ENCODE measurements at regions not wholly inside any gene's neighbourhood (a gene's known extent, or its start where the extent isn't known, plus 50 kb on each side); places are given as distances from the start of the nearest gene placed in this dataset.
"Not testable (repeated sequence)": the region's sequence is repeated elsewhere in the genome, so short reads cannot be mapped to it uniquely, and the experiment has no call there.

- not testable (repeated sequence) for TF ChIP-seq POLR2AphosphoS5, EP300, CTCF, POLR2A (IDR thresholded peaks at IDR 0.05)
Observed at GRCh38 chr7:82650095-82650494, 206.5 kb upstream of the CACNA2D1 start.
